Psoas muscle (tissue), 7 donors: ENCODE measurements at regions not wholly inside any gene's neighbourhood (a gene's known extent, or its start where the extent isn't known, plus 50 kb on each side); places are given as distances from the start of the nearest gene placed in this dataset.

Experiments
- ATAC-seq, 4 donors: fragments of 200-7000 bp; cut with Tn5 transposase; one replicate each; pipeline ENCODE4 v1.9.1; 2020; ENCODE audit warnings: moderate library complexity in 3 of 4, mild to moderate bottlenecking in 2 of 4
- DNase-seq, 2 donors: peaks; one replicate each; pipeline ENCODE4 v3.0.0-alpha.2; 2020
- H3K27ac ChIP-seq: fragments of 200-600 bp; one replicate; pipeline ENCODE4 v1.8.0; 2022
- H3K27me3 ChIP-seq, 3 donors: fragments of 200-600 bp in 1 of 3; one replicate each; pipeline versions ENCODE4 v1.6.1 to v1.8.0; 2013 to 2022; ENCODE audit warnings: low read length in 2 of 3, mild to moderate bottlenecking in 2 of 3, moderate library complexity in 1 of 3; ENCODE audit not compliant: insufficient read depth in 3 of 3
- H3K36me3 ChIP-seq, 2 donors: fragments of 200-600 bp in 1 of 2; one replicate each; pipeline versions ENCODE4 v1.6.1 to v1.8.0; 2013 to 2022; ENCODE audit warnings: low read depth in 1 of 2, mild to moderate bottlenecking in 1 of 2, moderate library complexity in 1 of 2; ENCODE audit not compliant: insufficient read depth in 1 of 2
- H3K4me1 ChIP-seq: fragments of 200-600 bp; one replicate; pipeline ENCODE4 v1.8.0; 2022
- H3K4me3 ChIP-seq: fragments of 200-600 bp; one replicate; pipeline ENCODE4 v1.8.0; 2022; ENCODE audit warnings: mild to moderate bottlenecking
- H3K9me3 ChIP-seq: fragments of 200-600 bp; one replicate; pipeline ENCODE4 v1.8.0; 2022
- CTCF ChIP-seq: fragments of 200-600 bp; IDR thresholded peaks from one replicate; pipeline ENCODE4 v1.8.0; 2022; ENCODE audit warnings: antibody characterized with exemption
- WGBS, 3 donors: extraction: QIAGEN DNeasy Blood & Tissue Kit; methylation state at CpG; one replicate each; pipeline versions ENCODE4 v1.1.6 to v1.1.7; 2013; 5-methylcytosine and 5-hydroxymethylcytosine counted together
- intact Hi-C, 2 donors: fragments of 100-400 bp; cut with DNase I; formaldehyde crosslinking; loops; one replicate each; pipeline versions ENCODE4 v1.11.0 to v1.14.2; 2022
- donor health status: healthy with polysubstance abuse.
- donor health status: DM: no; HTN: no; CAD: no; lungs with moderate emphysema.
- donor health status: Bipolar disorder and iron deficiency.
- donor health status: healthy.
- donor health status: DM: yes; HTN: yes; CAD: no.
- donor health status: DM: no; HTN: no; CAD: no.
- donor health status: DM: yes; HTN: yes; CAD: no.

GRCh38 chr12:61018571-61018970 is 1241.6 kb upstream of the USP15 start:
- no peaks in the 10 kb centered on the region for H3K36me3 ChIP-seq

GRCh38 chr12:61023231-61023630 is 1237.0 kb upstream of the USP15 start:
- DNase-seq (peak; percentile 2 to 35), ATAC-seq (no peak)
- H3K27ac ChIP-seq, result no peak overlapping the region
- no peaks in the 10 kb centered on the region for H3K9me3 ChIP-seq
- WGBS, 3 donors, result 78 to 89% (median 85%) methylated on average over 15 of the region's 15 CpGs
- H3K36me3 ChIP-seq, result no peaks in the 10 kb centered on the region
- H3K4me1 ChIP-seq, result no peaks in the 10 kb centered on the region
- H3K27me3 ChIP-seq, result no peaks in the 10 kb centered on the region
- intact Hi-C loops, result no loop called here
- no peak for TF ChIP-seq CTCF
- no peak overlapping the region for H3K4me3 ChIP-seq

More at GRCh38 chr12:61018571-61018970, 1241.6 kb upstream of the USP15 start:
- Histone ChIP-seq H3K27ac (no peak overlapping the region), H3K4me1 (no peaks in the 10 kb centered on the region), H3K9me3 (no peaks in the 10 kb centered on the region), H3K27me3 (no peaks in the 10 kb centered on the region), H3K4me3 (no peak overlapping the region)
- no peak for ATAC-seq
- no peak for DNase-seq
- intact Hi-C loops, result no loop called here
- TF ChIP-seq CTCF, result no peak

- TF ChIP-seq CTCF, result no peak
- H3K27me3 ChIP-seq, result no peaks in the 10 kb centered on the region
- no peak overlapping the region for H3K4me3 ChIP-seq
- no peak overlapping the region for H3K27ac ChIP-seq
- no peak for ATAC-seq
- no peak for DNase-seq
- H3K4me1 ChIP-seq, result no peaks in the 10 kb centered on the region
- H3K9me3 ChIP-seq, result no peaks in the 10 kb centered on the region
- 62 to 74% (median 70%) methylated on average over 1 of the region's 1 CpG for WGBS, 3 donors
- intact Hi-C loops, result no loop called here
- no peaks in the 10 kb centered on the region for H3K36me3 ChIP-seq
Measured at GRCh38 chr12:61029516-61029915, 1230.7 kb upstream of the USP15 start.

DNA sequence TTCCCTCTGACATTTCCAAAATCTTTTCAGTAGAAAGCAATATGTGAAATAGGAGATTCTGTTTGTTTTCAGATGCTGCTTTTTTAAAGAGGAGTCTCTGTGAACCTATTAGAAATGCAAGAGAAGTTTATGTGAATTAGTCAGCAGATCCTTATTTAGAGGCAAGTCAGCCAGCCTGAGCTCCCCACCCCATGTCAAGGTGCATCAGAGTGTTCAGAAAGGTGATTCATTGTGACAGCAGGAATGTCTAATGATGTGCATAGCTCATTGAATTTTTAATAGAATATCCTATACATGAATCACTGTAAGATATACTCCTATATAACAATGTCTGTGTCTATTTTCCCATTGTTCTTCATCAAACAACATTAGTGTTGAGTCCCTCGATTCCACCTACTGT is 1222.4 kb upstream of the USP15 start:
- 65 to 77% (median 71%) methylated on average over 1 of the region's 1 CpG for WGBS, 3 donors
- TF ChIP-seq CTCF, result no peak
- intact Hi-C loops, result no loop called here

DNA sequence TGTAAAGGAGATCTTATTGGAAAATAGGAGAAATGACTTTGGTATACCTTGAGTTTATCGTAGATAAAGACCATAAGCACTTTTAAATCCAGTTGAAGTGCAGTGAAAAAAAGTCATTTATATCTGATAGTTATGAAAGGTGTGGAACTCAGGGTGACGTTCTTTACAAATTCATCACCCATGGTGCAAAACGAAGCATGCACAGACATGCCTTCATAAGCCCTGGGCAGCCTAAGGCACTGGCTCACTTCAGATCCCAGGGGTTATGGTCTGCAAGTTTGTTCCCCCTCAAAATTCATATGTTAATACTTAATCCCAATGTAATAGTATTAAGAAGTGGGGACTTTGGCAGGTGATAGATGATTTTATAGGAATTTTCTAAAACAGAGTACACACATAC is 1216.4 kb upstream of the USP15 start:
- no peaks in the 10 kb centered on the region for H3K4me1 ChIP-seq
- H3K27me3 ChIP-seq, result no peaks in the 10 kb centered on the region
- H3K4me3 ChIP-seq, result no peak overlapping the region
- DNase-seq, result no peak
- intact Hi-C loops, result no loop called here
- 68 to 79% (median 74%) methylated on average over 3 of the region's 3 CpGs for WGBS, 3 donors
- no peaks in the 10 kb centered on the region for H3K36me3 ChIP-seq
- ATAC-seq, result no peak
- H3K9me3 ChIP-seq, result no peaks in the 10 kb centered on the region
- H3K27ac ChIP-seq, result no peak overlapping the region
- TF ChIP-seq CTCF, result no peak

More for the DNA sequence above, 1222.4 kb upstream of the USP15 start:
- DNase-seq, result no peak
- ATAC-seq, result no peak
- Histone ChIP-seq H3K4me3 (no peak overlapping the region), H3K4me1 (no peaks in the 10 kb centered on the region), H3K36me3 (no peaks in the 10 kb centered on the region), H3K9me3 (no peaks in the 10 kb centered on the region), H3K27ac (no peak overlapping the region), H3K27me3 (no peaks in the 10 kb centered on the region)
